ENCODE measurements at regions not wholly inside any gene's neighbourhood (a gene's known extent, or its start where the extent isn't known, plus 50 kb on each side); places are given as distances from the start of the nearest gene placed in this dataset.

DNA sequence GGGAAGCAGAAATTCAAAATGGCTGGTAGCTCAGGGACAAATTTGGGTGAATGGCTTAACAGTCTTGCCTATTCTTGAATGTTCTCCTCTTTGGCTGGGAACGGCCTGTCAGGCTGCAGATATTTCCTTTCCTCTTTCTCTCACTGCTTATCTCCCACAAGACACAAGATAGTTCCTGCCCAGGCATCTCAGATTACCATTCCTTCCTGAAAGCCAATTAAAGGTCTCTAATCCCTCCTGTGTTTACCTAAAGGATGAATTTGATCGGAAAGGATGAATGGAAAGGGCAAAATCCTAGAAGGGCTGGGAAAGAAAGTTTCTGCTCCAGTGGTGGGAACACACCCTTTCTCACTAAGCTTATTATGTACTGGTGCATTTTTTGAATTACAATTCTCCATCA, 95.9 kb upstream of the JAG1 start:
- TF ChIP-seq, protein P1, sequence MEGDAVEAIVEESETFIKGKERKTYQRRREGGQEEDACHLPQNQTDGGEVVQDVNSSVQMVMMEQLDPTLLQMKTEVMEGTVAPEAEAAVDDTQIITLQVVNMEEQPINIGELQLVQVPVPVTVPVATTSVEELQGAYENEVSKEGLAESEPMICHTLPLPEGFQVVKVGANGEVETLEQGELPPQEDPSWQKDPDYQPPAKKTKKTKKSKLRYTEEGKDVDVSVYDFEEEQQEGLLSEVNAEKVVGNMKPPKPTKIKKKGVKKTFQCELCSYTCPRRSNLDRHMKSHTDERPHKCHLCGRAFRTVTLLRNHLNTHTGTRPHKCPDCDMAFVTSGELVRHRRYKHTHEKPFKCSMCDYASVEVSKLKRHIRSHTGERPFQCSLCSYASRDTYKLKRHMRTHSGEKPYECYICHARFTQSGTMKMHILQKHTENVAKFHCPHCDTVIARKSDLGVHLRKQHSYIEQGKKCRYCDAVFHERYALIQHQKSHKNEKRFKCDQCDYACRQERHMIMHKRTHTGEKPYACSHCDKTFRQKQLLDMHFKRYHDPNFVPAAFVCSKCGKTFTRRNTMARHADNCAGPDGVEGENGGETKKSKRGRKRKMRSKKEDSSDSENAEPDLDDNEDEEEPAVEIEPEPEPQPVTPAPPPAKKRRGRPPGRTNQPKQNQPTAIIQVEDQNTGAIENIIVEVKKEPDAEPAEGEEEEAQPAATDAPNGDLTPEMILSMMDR (conservative IDR thresholded peaks at IDR 0.05; ENCODE audit: low read depth in 2 of 2), result no peak
- TF ChIP-seq EZH2 (IDR thresholded peaks at IDR 0.05; ENCODE audit: low read depth, unreplicated experiment), result no peak

Data from GM23338 (cell line).